ENCODE measurements at regions not wholly inside any gene's neighbourhood (a gene's known extent, or its start where the extent isn't known, plus 50 kb on each side); places are given as distances from the start of the nearest gene placed in this dataset.
A peak's percentile ranks its signal among the peaks of the same experiment; 100 is the strongest.

DNA sequence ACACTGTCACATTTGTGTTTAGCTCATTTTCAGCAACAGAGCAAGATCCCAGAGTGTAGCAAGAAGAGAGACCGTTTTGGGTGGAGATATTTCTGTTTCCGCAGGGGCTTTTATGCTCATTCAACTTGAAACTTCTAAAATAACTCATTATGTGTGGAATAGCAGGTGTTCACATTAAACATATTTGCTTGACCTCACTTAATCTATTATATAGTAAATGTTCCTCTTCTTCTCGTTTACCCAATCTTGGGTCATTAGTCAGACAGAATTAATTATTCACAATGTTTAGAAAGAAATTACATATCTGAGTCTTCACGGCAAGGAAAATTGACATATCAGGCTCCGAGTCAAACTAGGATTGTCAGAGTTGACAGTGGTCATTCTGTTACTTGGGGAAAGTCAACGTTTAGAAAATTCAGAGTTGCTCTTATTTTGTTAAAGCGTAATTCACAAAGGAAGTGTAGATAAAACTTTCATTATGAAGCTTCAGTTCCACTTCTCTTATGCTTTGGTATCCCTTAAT is 222.9 kb downstream of the TPRG1 start (continued):
- TF ChIP-seq NR2C2 (IDR thresholded peaks at IDR 0.05; ENCODE audit: borderline replicate concordance, control insufficient read depth, insufficient read length, low read depth) (no peak), ZBTB11 (CRISPR knock-in tag; IDR thresholded peaks at IDR 0.05) (no peak), POLR2A (IDR thresholded peaks at IDR 0.05; ENCODE audit: low read depth, low read length) (no peak), CBFB (IDR thresholded peaks at IDR 0.05; ENCODE audit: low read depth) (no peak), SMARCA5 (IDR thresholded peaks at IDR 0.05) (no peak), MYB (IDR thresholded peaks at IDR 0.05; ENCODE audit: borderline replicate concordance, low read depth, low read length) (peak; percentile 68; the same call in 1 of the 2 replicates), MEF2A (IDR thresholded peaks at IDR 0.05; ENCODE audit: insufficient read depth, low read depth, low read length) (peak; percentile 95), TAF1 (IDR thresholded peaks at IDR 0.05; ENCODE audit: borderline replicate concordance, low read depth, low read length) (no peak), MTA2 (IDR thresholded peaks at IDR 0.05; ENCODE audit: low read depth) (peak; percentile 93), NFYA (IDR thresholded peaks at IDR 0.05; ENCODE audit: borderline replicate concordance, low read depth, low read length) (no peak), HDAC6 (IDR thresholded peaks at IDR 0.05; ENCODE audit: unreplicated experiment) (no peak), DPF2 (IDR thresholded peaks at IDR 0.05) (peak; percentile 95), SUZ12 (IDR thresholded peaks at IDR 0.05; ENCODE audit: unreplicated experiment) (no peak), POLR2AphosphoS5 (IDR thresholded peaks at IDR 0.05; ENCODE audit: low read length) (no peak)
- TF ChIP-seq, protein P1, sequence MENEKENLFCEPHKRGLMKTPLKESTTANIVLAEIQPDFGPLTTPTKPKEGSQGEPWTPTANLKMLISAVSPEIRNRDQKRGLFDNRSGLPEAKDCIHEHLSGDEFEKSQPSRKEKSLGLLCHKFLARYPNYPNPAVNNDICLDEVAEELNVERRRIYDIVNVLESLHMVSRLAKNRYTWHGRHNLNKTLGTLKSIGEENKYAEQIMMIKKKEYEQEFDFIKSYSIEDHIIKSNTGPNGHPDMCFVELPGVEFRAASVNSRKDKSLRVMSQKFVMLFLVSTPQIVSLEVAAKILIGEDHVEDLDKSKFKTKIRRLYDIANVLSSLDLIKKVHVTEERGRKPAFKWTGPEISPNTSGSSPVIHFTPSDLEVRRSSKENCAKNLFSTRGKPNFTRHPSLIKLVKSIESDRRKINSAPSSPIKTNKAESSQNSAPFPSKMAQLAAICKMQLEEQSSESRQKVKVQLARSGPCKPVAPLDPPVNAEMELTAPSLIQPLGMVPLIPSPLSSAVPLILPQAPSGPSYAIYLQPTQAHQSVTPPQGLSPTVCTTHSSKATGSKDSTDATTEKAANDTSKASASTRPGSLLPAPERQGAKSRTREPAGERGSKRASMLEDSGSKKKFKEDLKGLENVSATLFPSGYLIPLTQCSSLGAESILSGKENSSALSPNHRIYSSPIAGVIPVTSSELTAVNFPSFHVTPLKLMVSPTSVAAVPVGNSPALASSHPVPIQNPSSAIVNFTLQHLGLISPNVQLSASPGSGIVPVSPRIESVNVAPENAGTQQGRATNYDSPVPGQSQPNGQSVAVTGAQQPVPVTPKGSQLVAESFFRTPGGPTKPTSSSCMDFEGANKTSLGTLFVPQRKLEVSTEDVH (IDR thresholded peaks at IDR 0.05; ENCODE audit: low read depth, partially characterized antibody): no peak
- TF ChIP-seq, protein P2, sequence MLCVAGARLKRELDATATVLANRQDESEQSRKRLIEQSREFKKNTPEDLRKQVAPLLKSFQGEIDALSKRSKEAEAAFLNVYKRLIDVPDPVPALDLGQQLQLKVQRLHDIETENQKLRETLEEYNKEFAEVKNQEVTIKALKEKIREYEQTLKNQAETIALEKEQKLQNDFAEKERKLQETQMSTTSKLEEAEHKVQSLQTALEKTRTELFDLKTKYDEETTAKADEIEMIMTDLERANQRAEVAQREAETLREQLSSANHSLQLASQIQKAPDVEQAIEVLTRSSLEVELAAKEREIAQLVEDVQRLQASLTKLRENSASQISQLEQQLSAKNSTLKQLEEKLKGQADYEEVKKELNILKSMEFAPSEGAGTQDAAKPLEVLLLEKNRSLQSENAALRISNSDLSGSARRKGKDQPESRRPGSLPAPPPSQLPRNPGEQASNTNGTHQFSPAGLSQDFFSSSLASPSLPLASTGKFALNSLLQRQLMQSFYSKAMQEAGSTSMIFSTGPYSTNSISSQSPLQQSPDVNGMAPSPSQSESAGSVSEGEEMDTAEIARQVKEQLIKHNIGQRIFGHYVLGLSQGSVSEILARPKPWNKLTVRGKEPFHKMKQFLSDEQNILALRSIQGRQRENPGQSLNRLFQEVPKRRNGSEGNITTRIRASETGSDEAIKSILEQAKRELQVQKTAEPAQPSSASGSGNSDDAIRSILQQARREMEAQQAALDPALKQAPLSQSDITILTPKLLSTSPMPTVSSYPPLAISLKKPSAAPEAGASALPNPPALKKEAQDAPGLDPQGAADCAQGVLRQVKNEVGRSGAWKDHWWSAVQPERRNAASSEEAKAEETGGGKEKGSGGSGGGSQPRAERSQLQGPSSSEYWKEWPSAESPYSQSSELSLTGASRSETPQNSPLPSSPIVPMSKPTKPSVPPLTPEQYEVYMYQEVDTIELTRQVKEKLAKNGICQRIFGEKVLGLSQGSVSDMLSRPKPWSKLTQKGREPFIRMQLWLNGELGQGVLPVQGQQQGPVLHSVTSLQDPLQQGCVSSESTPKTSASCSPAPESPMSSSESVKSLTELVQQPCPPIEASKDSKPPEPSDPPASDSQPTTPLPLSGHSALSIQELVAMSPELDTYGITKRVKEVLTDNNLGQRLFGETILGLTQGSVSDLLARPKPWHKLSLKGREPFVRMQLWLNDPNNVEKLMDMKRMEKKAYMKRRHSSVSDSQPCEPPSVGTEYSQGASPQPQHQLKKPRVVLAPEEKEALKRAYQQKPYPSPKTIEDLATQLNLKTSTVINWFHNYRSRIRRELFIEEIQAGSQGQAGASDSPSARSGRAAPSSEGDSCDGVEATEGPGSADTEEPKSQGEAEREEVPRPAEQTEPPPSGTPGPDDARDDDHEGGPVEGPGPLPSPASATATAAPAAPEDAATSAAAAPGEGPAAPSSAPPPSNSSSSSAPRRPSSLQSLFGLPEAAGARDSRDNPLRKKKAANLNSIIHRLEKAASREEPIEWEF (IDR thresholded peaks at IDR 0.05; ENCODE audit: insufficient replicate concordance, low read depth, low read length): no peak
- TF ChIP-seq, protein P3, sequence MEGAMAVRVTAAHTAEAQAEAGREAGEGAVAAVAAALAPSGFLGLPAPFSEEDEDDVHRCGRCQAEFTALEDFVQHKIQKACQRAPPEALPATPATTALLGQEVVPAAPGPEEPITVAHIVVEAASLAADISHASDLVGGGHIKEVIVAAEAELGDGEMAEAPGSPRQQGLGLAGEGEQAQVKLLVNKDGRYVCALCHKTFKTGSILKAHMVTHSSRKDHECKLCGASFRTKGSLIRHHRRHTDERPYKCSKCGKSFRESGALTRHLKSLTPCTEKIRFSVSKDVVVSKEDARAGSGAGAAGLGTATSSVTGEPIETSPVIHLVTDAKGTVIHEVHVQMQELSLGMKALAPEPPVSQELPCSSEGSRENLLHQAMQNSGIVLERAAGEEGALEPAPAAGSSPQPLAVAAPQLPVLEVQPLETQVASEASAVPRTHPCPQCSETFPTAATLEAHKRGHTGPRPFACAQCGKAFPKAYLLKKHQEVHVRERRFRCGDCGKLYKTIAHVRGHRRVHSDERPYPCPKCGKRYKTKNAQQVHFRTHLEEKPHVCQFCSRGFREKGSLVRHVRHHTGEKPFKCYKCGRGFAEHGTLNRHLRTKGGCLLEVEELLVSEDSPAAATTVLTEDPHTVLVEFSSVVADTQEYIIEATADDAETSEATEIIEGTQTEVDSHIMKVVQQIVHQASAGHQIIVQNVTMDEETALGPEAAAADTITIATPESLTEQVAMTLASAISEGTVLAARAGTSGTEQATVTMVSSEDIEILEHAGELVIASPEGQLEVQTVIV (IDR thresholded peaks at IDR 0.05; ENCODE audit: borderline replicate concordance, partially characterized antibody): no peak

All from GM12878 (cell line).